PC-3 (cell line): ENCODE measurements at regions not wholly inside any gene's neighbourhood (a gene's known extent, or its start where the extent isn't known, plus 50 kb on each side); places are given as distances from the start of the nearest gene placed in this dataset.
"Not testable (repeated sequence)": the region's sequence is repeated elsewhere in the genome, so short reads cannot be mapped to it uniquely, and the experiment has no call there.

Experiments
- ATAC-seq: fragments of 200-7000 bp; cut with Tn5 transposase; 2 replicates; pipeline ENCODE4 v1.9.1; 2020; ENCODE audit warnings: mild to moderate bottlenecking, moderate library complexity
- BruUV-seq: library from RNA; stranded (reverse); fragments of 400-500 nt; replicated peaks from 2 replicates; lab custom pipeline; 2021; lab: Mats Ljungman, UMichigan
- CTCF ChIA-PET: fragments of 300-600 bp; sonication (Branson Sonifier 250); formaldehyde crosslinking; loops from one replicate; lab custom pipeline; 2022; ENCODE audit warnings: antibody characterized with exemption; lab: Charles Lee
- POLR2A ChIA-PET: fragments of 300-600 bp; sonication (Branson Sonifier 250); formaldehyde crosslinking; loops from one replicate; lab custom pipeline; 2022; ENCODE audit warnings: antibody characterized with exemption; ENCODE audit not compliant: unreplicated experiment; lab: Charles Lee
- DNase-seq: peaks from one replicate; pipeline ENCODE4 v3.0.0-alpha.2; 2015
- H2AFZ ChIP-seq: fragments of 300-600 bp; sonication (generic); 2 replicates; pipeline ENCODE4 v1.6.0; 2016; ENCODE audit warnings: antibody characterized with exemption, low read length
- H3F3A ChIP-seq: fragments of 300-600 bp; sonication (generic); one replicate; pipeline ENCODE4 v1.6.0; 2017; ENCODE audit warnings: antibody characterized with exemption, low read length, control low read depth, mild to moderate bottlenecking; ENCODE audit not compliant: unreplicated experiment
- H3K27ac ChIP-seq: fragments of 300-600 bp; sonication (generic); 2 replicates; pipeline ENCODE4 v1.5.1; 2016; ENCODE audit warnings: mild to moderate bottlenecking, low read length
- H3K27me3 ChIP-seq: fragments of 300-600 bp; sonication (generic); 2 replicates; pipeline ENCODE4 v1.6.1; 2016; ENCODE audit warnings: low read length, mixed read lengths
- H3K36me3 ChIP-seq: fragments of 300-600 bp; sonication (generic); 2 replicates; pipeline ENCODE4 v1.6.1; 2016; ENCODE audit warnings: low read depth, mixed run types, low read length, mixed read lengths
- H3K4me1 ChIP-seq: fragments of 300-600 bp; sonication (generic); 2 replicates; pipeline ENCODE4 v1.5.1; 2016; ENCODE audit warnings: low read length; ENCODE audit not compliant: insufficient read depth
- H3K4me2 ChIP-seq: fragments of 300-600 bp; sonication (generic); 2 replicates; pipeline ENCODE4 v1.6.0; 2016; ENCODE audit warnings: low read length
- H3K4me3 ChIP-seq: fragments of 300-600 bp; sonication (generic); 2 replicates; pipeline ENCODE4 v1.5.1; 2016; ENCODE audit warnings: mild to moderate bottlenecking, low read length, mixed read lengths
- H3K79me2 ChIP-seq: fragments of 300-600 bp; sonication (generic); 2 replicates; pipeline ENCODE4 v1.6.1; 2017; ENCODE audit warnings: low read length, mixed read lengths
- H3K9ac ChIP-seq: fragments of 300-600 bp; sonication (generic); 2 replicates; pipeline ENCODE4 v1.6.0; 2016; ENCODE audit warnings: mild to moderate bottlenecking, low read length
- H3K9me2 ChIP-seq: fragments of 300-600 bp; sonication (generic); replicated peaks from 2 replicates; pipeline ENCODE4 v1.6.1; 2016; ENCODE audit warnings: mixed run types, low read length, mixed read lengths
- H3K9me3 ChIP-seq: fragments of 300-600 bp; sonication (generic); 2 replicates; pipeline ENCODE4 v1.6.1; 2016; ENCODE audit warnings: low read length, mixed read lengths
- H4K20me1 ChIP-seq: fragments of 300-600 bp; sonication (generic); 2 replicates; pipeline ENCODE4 v1.6.1; 2016; ENCODE audit warnings: low read length, mixed read lengths
- CTCF ChIP-seq: fragments of 300-600 bp; sonication (generic); conservative IDR thresholded peaks from 2 replicates; pipeline ENCODE4 v1.5.1; 2017; ENCODE audit warnings: antibody characterized with exemption, low read depth, mild to moderate bottlenecking, low read length
- EZH2 ChIP-seq: fragments of 300-600 bp; sonication (generic); IDR thresholded peaks from one replicate; pipeline ENCODE4 v1.6.1; 2017; ENCODE audit warnings: antibody characterized with exemption, mild to moderate bottlenecking, low read length; ENCODE audit not compliant: unreplicated experiment
- EZH2phosphoT487 ChIP-seq: fragments of 300-600 bp; sonication (generic); IDR thresholded peaks from 2 replicates; pipeline ENCODE4 v1.6.1; 2018; ENCODE audit warnings: mild to moderate bottlenecking, antibody characterized with exemption, low read length, borderline replicate concordance
- intact Hi-C: fragments of 100-400 bp; cut with micrococcal nuclease; formaldehyde crosslinking; loops from 2 replicates; pipeline ENCODE4 v1.9.0; 2023

GRCh38 chr10:64771253-64772050, 1250.3 kb downstream of the REEP3 start:
- DNase-seq (no peak), ATAC-seq (no peak)
- Histone ChIP-seq H3K4me3 (no peak overlapping the region), H3F3A (no peaks in the 10 kb centered on the region), H3K4me1 (0 out of 2 replicates have a peak, but pooled peaks cover 6% of the 10 kb centered on the region), H3K4me2 (no peak overlapping the region), H3K9me3 (no peaks in the 10 kb centered on the region), H4K20me1 (no peaks in the 10 kb centered on the region), H3K27me3 (no peaks in the 10 kb centered on the region), H3K9ac (no peak overlapping the region), H3K36me3 (no peaks in the 10 kb centered on the region), H3K27ac (no peak overlapping the region), H2AFZ (no peak overlapping the region), H3K9me2 (no peaks in the 10 kb centered on the region; the same call in 1 of the 2 replicates), H3K79me2 (no peaks in the 10 kb centered on the region)
- intact Hi-C loops, result no loop called here
- TF ChIP-seq EZH2phosphoT487, result no peak
- TF ChIP-seq CTCF, result no peak
- TF ChIP-seq EZH2, result no peak
- POLR2A ChIA-PET, result no interaction called here
- BruUV-seq, result no TSS peak
- CTCF ChIA-PET, result no interaction called here

GRCh38 chr10:64773357-64773756, 1252.2 kb downstream of the REEP3 start:
- Histone ChIP-seq H3K4me2 (no peak overlapping the region), H3K27ac (no peak overlapping the region), H3K4me3 (no peak overlapping the region), H3K9ac (no peak overlapping the region), H3K9me3 (no peaks in the 10 kb centered on the region), H4K20me1 (no peaks in the 10 kb centered on the region), H3K79me2 (no peaks in the 10 kb centered on the region), H3K36me3 (no peaks in the 10 kb centered on the region), H2AFZ (no peak overlapping the region), H3K27me3 (no peaks in the 10 kb centered on the region), H3K9me2 (no peaks in the 10 kb centered on the region; the same call in 1 of the 2 replicates), H3K4me1 (0 out of 2 replicates have a peak, but pooled peaks cover 6% of the 10 kb centered on the region), H3F3A (no peaks in the 10 kb centered on the region)
- ChIA-PET CTCF (no interaction called here), POLR2A (no interaction called here)
- peak; percentile 40 for DNase-seq
- peak; percentile 72 for ATAC-seq
- intact Hi-C loops, result no loop called here
- no peak for TF ChIP-seq CTCF
- no TSS peak for BruUV-seq

GRCh38 chr10:64784451-64784850, 1263.2 kb downstream of the REEP3 start:
- intact Hi-C loops, H4K20me1 ChIP-seq, H2AFZ ChIP-seq, ATAC-seq, H3F3A ChIP-seq, H3K27me3 ChIP-seq, BruUV-seq, H3K36me3 ChIP-seq, H3K9me3 ChIP-seq, H3K79me2 ChIP-seq, DNase-seq, H3K4me3 ChIP-seq, H3K27ac ChIP-seq, H3K9ac ChIP-seq, CTCF ChIA-PET, H3K4me2 ChIP-seq, POLR2A ChIA-PET, H3K9me2 ChIP-seq, H3K4me1 ChIP-seq: not testable (repeated sequence)
